ENCODE measurements at regions not wholly inside any gene's neighbourhood (a gene's known extent, or its start where the extent isn't known, plus 50 kb on each side); places are given as distances from the start of the nearest gene placed in this dataset.

GRCh38 chr2:150150144-150150543 lies 337.3 kb downstream of the RND3 start:
- no peak for DNase-seq
- no peak for TF ChIP-seq POLR2A (IDR thresholded peaks at IDR 0.05)
- no peak for TF ChIP-seq CTCF (IDR thresholded peaks at IDR 0.05)
- Histone ChIP-seq H3K36me3 (no peaks in the 10 kb centered on the region), H3K27ac (no peak overlapping the region), H3K4me3 (no peak overlapping the region), H3K4me1 (no peaks in the 10 kb centered on the region), H3K27me3 (no peaks in the 10 kb centered on the region), H3K9me3 (no peaks in the 10 kb centered on the region)
- intact Hi-C loops (cut with DNase I; ENCODE audit: low total_unique reads): no loop called here

- intact Hi-C loops (cut with DNase I; ENCODE audit: low total_unique reads): no loop called here
- no peak for DNase-seq
Measured at GRCh38 chr2:150147889-150148683, 339.4 kb downstream of the RND3 start.

GRCh38 chr2:150146879-150147278 lies 340.6 kb downstream of the RND3 start:
- H3K27ac ChIP-seq: no peak overlapping the region
- intact Hi-C loops (cut with DNase I; ENCODE audit: low total_unique reads): no loop called here
- no peaks in the 10 kb centered on the region for H3K4me1 ChIP-seq

More at GRCh38 chr2:150147889-150148683, 339.4 kb downstream of the RND3 start:
- H3K27me3 ChIP-seq: no peaks in the 10 kb centered on the region
- H3K4me1 ChIP-seq: no peaks in the 10 kb centered on the region
- H3K9me3 ChIP-seq: no peaks in the 10 kb centered on the region
- no peaks in the 10 kb centered on the region for H3K36me3 ChIP-seq
- TF ChIP-seq CTCF (IDR thresholded peaks at IDR 0.05) (no peak), POLR2A (IDR thresholded peaks at IDR 0.05) (no peak)
- H3K4me3 ChIP-seq: no peak overlapping the region
- H3K27ac ChIP-seq: no peak overlapping the region

GRCh38 chr2:150145299-150145692 lies 342.2 kb downstream of the RND3 start:
- Histone ChIP-seq H3K9me3 (no peaks in the 10 kb centered on the region), H3K36me3 (no peaks in the 10 kb centered on the region), H3K27ac (no peak overlapping the region), H3K27me3 (no peaks in the 10 kb centered on the region), H3K4me1 (no peaks in the 10 kb centered on the region), H3K4me3 (no peak overlapping the region)
- intact Hi-C loops (cut with DNase I; ENCODE audit: low total_unique reads): no loop called here
- TF ChIP-seq CTCF (IDR thresholded peaks at IDR 0.05) (no peak), POLR2A (IDR thresholded peaks at IDR 0.05) (no peak)
- DNase-seq: no peak

More at GRCh38 chr2:150146879-150147278, 340.6 kb downstream of the RND3 start:
- DNase-seq: no peak
- Histone ChIP-seq H3K9me3 (no peaks in the 10 kb centered on the region), H3K4me3 (no peak overlapping the region), H3K27me3 (no peaks in the 10 kb centered on the region), H3K36me3 (no peaks in the 10 kb centered on the region)
- TF ChIP-seq POLR2A (IDR thresholded peaks at IDR 0.05) (no peak), CTCF (IDR thresholded peaks at IDR 0.05) (no peak)

- no peaks in the 10 kb centered on the region for H3K27me3 ChIP-seq
- H3K36me3 ChIP-seq: no peaks in the 10 kb centered on the region
- TF ChIP-seq CTCF (IDR thresholded peaks at IDR 0.05): no peak
- TF ChIP-seq POLR2A (IDR thresholded peaks at IDR 0.05): no peak
- H3K4me1 ChIP-seq: no peaks in the 10 kb centered on the region
- H3K4me3 ChIP-seq: no peak overlapping the region
- no peak for DNase-seq
- no peak overlapping the region for H3K27ac ChIP-seq
- intact Hi-C loops (cut with DNase I; ENCODE audit: low total_unique reads): no loop called here
- no peaks in the 10 kb centered on the region for H3K9me3 ChIP-seq
Measured at GRCh38 chr2:150144546-150145298, 342.7 kb downstream of the RND3 start.
